Astrocyte of the cerebellum (primary cell): ENCODE measurements at regions not wholly inside any gene's neighbourhood (a gene's known extent, or its start where the extent isn't known, plus 50 kb on each side); places are given as distances from the start of the nearest gene placed in this dataset.

Experiments
- DNase-seq: peaks from one replicate; pipeline ENCODE4 v3.0.0-alpha.2; 2011; ENCODE audit warnings: low read depth
- H3K4me3 ChIP-seq: 2 replicates; pipeline ENCODE4 v1.5.1; 2011; ENCODE audit warnings: mild to moderate bottlenecking, low read depth, low read length, moderate library complexity
- CTCF ChIP-seq: IDR thresholded peaks from 2 replicates; pipeline ENCODE4 v1.5.1; 2012; ENCODE audit warnings: low read length, low read depth, moderate library complexity, mild to moderate bottlenecking; ENCODE audit errors: missing control alignments
- in situ Hi-C: cut with HindIII; loops from 2 replicates; pipeline ENCODE4 v1.10.0; 2017; ENCODE audit warnings: low sequenced_read_pairs

DNA sequence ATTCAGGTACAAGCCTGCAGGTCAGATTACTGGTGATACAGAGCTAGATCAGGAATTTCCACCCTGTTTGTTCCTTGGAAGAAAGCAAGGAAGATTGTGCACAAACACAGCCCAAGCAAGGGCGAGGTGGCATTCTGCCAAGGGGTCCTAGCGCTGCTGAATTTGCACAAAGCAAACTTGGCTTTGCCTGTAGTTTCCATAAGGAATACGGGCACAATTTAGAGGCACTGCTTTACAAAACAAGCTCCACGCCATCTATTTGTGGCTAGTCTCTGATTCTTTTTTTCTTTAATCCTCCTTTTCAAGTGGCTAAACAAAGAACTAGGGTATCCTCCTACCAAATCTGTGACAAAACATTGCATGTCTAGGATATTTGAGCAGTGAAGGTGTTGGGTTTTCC is 195.5 kb upstream of the ACVR2A start:
- in situ Hi-C loops, result no loop called here
- no peak for TF ChIP-seq CTCF
- no peak overlapping the region for H3K4me3 ChIP-seq
- DNase-seq, result no peak

DNA sequence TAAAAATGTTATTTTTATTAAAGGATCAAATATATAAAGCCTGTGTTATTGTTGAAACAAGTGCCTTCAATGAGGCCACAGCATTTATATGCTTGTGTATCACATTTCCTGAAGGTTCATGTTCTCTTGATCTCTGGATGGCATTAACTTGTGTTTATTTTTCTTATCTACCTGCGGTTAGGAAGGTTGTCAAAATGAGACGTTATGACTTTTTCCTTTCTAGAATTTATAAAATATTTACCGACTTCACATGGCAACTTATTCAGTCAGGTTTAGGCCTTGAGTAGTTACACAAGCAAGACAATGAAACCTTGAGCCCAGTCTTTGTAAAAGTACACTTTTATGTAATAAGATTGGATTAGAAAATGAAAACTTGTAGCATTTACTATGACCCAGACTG is 196.4 kb upstream of the ACVR2A start:
- no peak for TF ChIP-seq CTCF
- DNase-seq, result no peak
- H3K4me3 ChIP-seq, result no peak overlapping the region
- in situ Hi-C loops, result no loop called here

DNA sequence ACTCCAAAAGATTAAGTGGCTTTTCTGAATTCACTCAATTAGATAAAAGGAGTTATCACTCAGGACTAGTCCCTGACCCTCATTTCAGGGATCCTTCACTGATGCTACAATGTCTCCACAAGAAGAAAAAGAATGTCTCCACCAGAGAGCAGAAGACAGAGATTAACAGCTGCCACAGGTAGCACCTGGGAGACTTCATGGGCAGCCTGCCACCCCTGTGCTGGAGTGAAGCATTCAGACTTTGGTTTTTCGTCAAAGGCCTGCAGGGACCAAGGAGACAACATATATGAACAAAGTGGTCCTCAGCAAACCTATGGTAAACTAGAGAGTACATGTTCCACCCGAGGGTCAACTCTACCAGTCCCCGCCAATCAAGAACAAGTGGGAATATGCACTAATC is 197.0 kb upstream of the ACVR2A start:
- no peak for TF ChIP-seq CTCF
- DNase-seq, result no peak
- no peak overlapping the region for H3K4me3 ChIP-seq
- in situ Hi-C loops, result no loop called here

- no peak for DNase-seq
- no peak overlapping the region for H3K4me3 ChIP-seq
- in situ Hi-C loops, result no loop called here
- TF ChIP-seq CTCF, result no peak
Observed at GRCh38 chr2:147646818-147647468, 197.9 kb upstream of the ACVR2A start.

GRCh38 chr2:147644491-147644890 is 200.3 kb upstream of the ACVR2A start:
- DNase-seq, result no peak
- in situ Hi-C loops, result no loop called here
- H3K4me3 ChIP-seq, result no peak overlapping the region
- TF ChIP-seq CTCF, result no peak

- TF ChIP-seq CTCF, result no peak
- no peak for DNase-seq
- in situ Hi-C loops, result no loop called here
- no peak overlapping the region for H3K4me3 ChIP-seq
Observed at GRCh38 chr2:147642765-147643164, 202.1 kb upstream of the ACVR2A start.
